ENCODE measurements at regions not wholly inside any gene's neighbourhood (a gene's known extent, or its start where the extent isn't known, plus 50 kb on each side); places are given as distances from the start of the nearest gene placed in this dataset.

DNA sequence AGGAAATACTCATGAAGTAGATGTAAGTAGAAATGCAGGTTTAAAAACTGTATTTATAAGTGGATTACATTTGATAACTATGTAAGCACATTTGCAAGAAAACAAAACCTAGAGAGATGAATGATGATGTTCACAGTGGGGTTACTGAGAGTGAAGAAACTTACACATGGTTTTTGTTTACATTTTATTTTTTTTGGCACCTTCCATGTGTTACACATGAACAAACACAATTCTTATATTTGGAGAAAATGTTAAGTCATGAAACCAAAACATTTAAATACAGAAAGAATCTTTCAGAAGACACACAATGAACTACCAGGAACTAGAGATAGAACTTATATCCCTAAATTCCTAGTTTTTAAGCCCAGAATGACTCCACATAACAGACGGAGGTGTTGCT lies 51.5 kb upstream of the SPATA31E1 start:
- no peak for TF ChIP-seq CTCF (IDR thresholded peaks at IDR 0.05)
- Histone ChIP-seq H3K9me3 (no peaks in the 10 kb centered on the region), H3K27ac (no peak overlapping the region), H3K4me1 (no peaks in the 10 kb centered on the region), H3K27me3 (peaks cover 0 to 60% (median 26%) of the 10 kb centered on the region in 7 donors), H3K36me3 (no peaks in the 10 kb centered on the region), H3K4me3 (no peak overlapping the region)
- intact Hi-C loops (cut with DNase I): no loop called here
- WGBS, 2 donors: 93 to 95% methylated on average over 1 of the region's 1 CpG
- no peak for DNase-seq
- ATAC-seq: no peak

All from heart right ventricle (tissue), 16 donors.